ENCODE measurements at regions not wholly inside any gene's neighbourhood (a gene's known extent, or its start where the extent isn't known, plus 50 kb on each side); places are given as distances from the start of the nearest gene placed in this dataset.
"Not testable (repeated sequence)": the region's sequence is repeated elsewhere in the genome, so short reads cannot be mapped to it uniquely, and the experiment has no call there.

GRCh38 chr19:20289186-20289585 lies 122.2 kb downstream of the ZNF486 start:
- no peaks in the 10 kb centered on the region for H3K27me3 ChIP-seq (ENCODE audit: control insufficient read depth, insufficient read depth, low read length)
- no peak overlapping the region for H3K4me3 ChIP-seq (ENCODE audit: insufficient read depth, low read depth, low read length)
- no peaks in the 10 kb centered on the region for H3K36me3 ChIP-seq (replicated peaks; ENCODE audit: control insufficient read depth, insufficient read depth, low read length)
- no peak for DNase-seq

GRCh38 chr19:20287070-20287469 lies 120.1 kb downstream of the ZNF486 start:
- Histone ChIP-seq H3K4me3 (ENCODE audit: insufficient read depth, low read depth, low read length) (no peak overlapping the region), H3K36me3 (replicated peaks; ENCODE audit: control insufficient read depth, insufficient read depth, low read length) (no peaks in the 10 kb centered on the region), H3K27me3 (ENCODE audit: control insufficient read depth, insufficient read depth, low read length) (no peaks in the 10 kb centered on the region)
- no peak for DNase-seq

GRCh38 chr19:20285876-20286275 lies 118.9 kb downstream of the ZNF486 start:
- not testable (repeated sequence) for H3K27me3 ChIP-seq (ENCODE audit: control insufficient read depth, insufficient read depth, low read length); H3K4me3 ChIP-seq (ENCODE audit: insufficient read depth, low read depth, low read length); H3K36me3 ChIP-seq (replicated peaks; ENCODE audit: control insufficient read depth, insufficient read depth, low read length); DNase-seq

- no peak overlapping the region for H3K4me3 ChIP-seq (ENCODE audit: insufficient read depth, low read depth, low read length)
- DNase-seq, result no peak
- no peaks in the 10 kb centered on the region for H3K27me3 ChIP-seq (ENCODE audit: control insufficient read depth, insufficient read depth, low read length)
- H3K36me3 ChIP-seq (replicated peaks; ENCODE audit: control insufficient read depth, insufficient read depth, low read length), result no peaks in the 10 kb centered on the region
Observed at GRCh38 chr19:20279516-20279915, 112.5 kb downstream of the ZNF486 start.

- no peak overlapping the region for H3K4me3 ChIP-seq (ENCODE audit: insufficient read depth, low read depth, low read length)
- no peaks in the 10 kb centered on the region for H3K36me3 ChIP-seq (replicated peaks; ENCODE audit: control insufficient read depth, insufficient read depth, low read length)
- peak; percentile 35 for DNase-seq
- no peaks in the 10 kb centered on the region for H3K27me3 ChIP-seq (ENCODE audit: control insufficient read depth, insufficient read depth, low read length)
Observed at GRCh38 chr19:20278342-20278741, 111.3 kb downstream of the ZNF486 start.

- not testable (repeated sequence) for H3K36me3 ChIP-seq (replicated peaks; ENCODE audit: control insufficient read depth, insufficient read depth, low read length); DNase-seq; H3K4me3 ChIP-seq (ENCODE audit: insufficient read depth, low read depth, low read length); H3K27me3 ChIP-seq (ENCODE audit: control insufficient read depth, insufficient read depth, low read length)
Observed at GRCh38 chr19:20276732-20277082, 109.7 kb downstream of the ZNF486 start.

GRCh38 chr19:20276011-20276731 lies 109.2 kb downstream of the ZNF486 start:
- H3K4me3 ChIP-seq (ENCODE audit: insufficient read depth, low read depth, low read length), result no peak overlapping the region
- no peak for DNase-seq
- H3K27me3 ChIP-seq (ENCODE audit: control insufficient read depth, insufficient read depth, low read length), result no peaks in the 10 kb centered on the region
- H3K36me3 ChIP-seq (replicated peaks; ENCODE audit: control insufficient read depth, insufficient read depth, low read length), result no peaks in the 10 kb centered on the region

- no peak for DNase-seq
- H3K27me3 ChIP-seq (ENCODE audit: control insufficient read depth, insufficient read depth, low read length), result no peaks in the 10 kb centered on the region
- H3K36me3 ChIP-seq (replicated peaks; ENCODE audit: control insufficient read depth, insufficient read depth, low read length), result no peaks in the 10 kb centered on the region
- no peak overlapping the region for H3K4me3 ChIP-seq (ENCODE audit: insufficient read depth, low read depth, low read length)
Observed at GRCh38 chr19:20273951-20274570, 107.0 kb downstream of the ZNF486 start.

- DNase-seq, result no peak
- no peaks in the 10 kb centered on the region for H3K36me3 ChIP-seq (replicated peaks; ENCODE audit: control insufficient read depth, insufficient read depth, low read length)
- H3K27me3 ChIP-seq (ENCODE audit: control insufficient read depth, insufficient read depth, low read length), result no peaks in the 10 kb centered on the region
- H3K4me3 ChIP-seq (ENCODE audit: insufficient read depth, low read depth, low read length), result no peak overlapping the region
Observed at GRCh38 chr19:20273376-20273775, 106.4 kb downstream of the ZNF486 start.

GRCh38 chr19:20272627-20273010 lies 105.6 kb downstream of the ZNF486 start:
- not testable (repeated sequence) for H3K36me3 ChIP-seq (replicated peaks; ENCODE audit: control insufficient read depth, insufficient read depth, low read length); H3K27me3 ChIP-seq (ENCODE audit: control insufficient read depth, insufficient read depth, low read length); H3K4me3 ChIP-seq (ENCODE audit: insufficient read depth, low read depth, low read length); DNase-seq

GRCh38 chr19:20271927-20272626 lies 105.1 kb downstream of the ZNF486 start:
- H3K36me3 ChIP-seq (replicated peaks; ENCODE audit: control insufficient read depth, insufficient read depth, low read length); H3K4me3 ChIP-seq (ENCODE audit: insufficient read depth, low read depth, low read length); DNase-seq; H3K27me3 ChIP-seq (ENCODE audit: control insufficient read depth, insufficient read depth, low read length): not testable (repeated sequence)

GRCh38 chr19:20271215-20271926 lies 104.4 kb downstream of the ZNF486 start:
- H3K36me3 ChIP-seq (replicated peaks; ENCODE audit: control insufficient read depth, insufficient read depth, low read length), result no peaks in the 10 kb centered on the region
- H3K4me3 ChIP-seq (ENCODE audit: insufficient read depth, low read depth, low read length), result no peak overlapping the region
- H3K27me3 ChIP-seq (ENCODE audit: control insufficient read depth, insufficient read depth, low read length), result no peaks in the 10 kb centered on the region
- no peak for DNase-seq

GRCh38 chr19:20269461-20269860 lies 102.4 kb downstream of the ZNF486 start:
- H3K4me3 ChIP-seq (ENCODE audit: insufficient read depth, low read depth, low read length), result no peak overlapping the region

GRCh38 chr19:20261513-20261912 lies 94.5 kb downstream of the ZNF486 start:
- not testable (repeated sequence) for H3K36me3 ChIP-seq (replicated peaks; ENCODE audit: control insufficient read depth, insufficient read depth, low read length); H3K4me3 ChIP-seq (ENCODE audit: insufficient read depth, low read depth, low read length); DNase-seq

More at GRCh38 chr19:20269461-20269860, 102.4 kb downstream of the ZNF486 start:
- DNase-seq, result no peak
- no peaks in the 10 kb centered on the region for H3K36me3 ChIP-seq (replicated peaks; ENCODE audit: control insufficient read depth, insufficient read depth, low read length)
- no peaks in the 10 kb centered on the region for H3K27me3 ChIP-seq (ENCODE audit: control insufficient read depth, insufficient read depth, low read length)

GRCh38 chr19:20260738-20261137 lies 93.7 kb downstream of the ZNF486 start:
- H3K36me3 ChIP-seq (replicated peaks; ENCODE audit: control insufficient read depth, insufficient read depth, low read length); H3K4me3 ChIP-seq (ENCODE audit: insufficient read depth, low read depth, low read length); DNase-seq; H3K27me3 ChIP-seq (ENCODE audit: control insufficient read depth, insufficient read depth, low read length): not testable (repeated sequence)

More at GRCh38 chr19:20261513-20261912, 94.5 kb downstream of the ZNF486 start:
- not testable (repeated sequence) for H3K27me3 ChIP-seq (ENCODE audit: control insufficient read depth, insufficient read depth, low read length)
